ENCODE measurements at regions not wholly inside any gene's neighbourhood (a gene's known extent, or its start where the extent isn't known, plus 50 kb on each side); places are given as distances from the start of the nearest gene placed in this dataset.

GRCh38 chr21:28074676-28075075 is 918.0 kb downstream of the LTN1 start:
- TF ChIP-seq POLR2AphosphoS5 (IDR thresholded peaks at IDR 0.05): no peak
- TF ChIP-seq POLR2A (IDR thresholded peaks at IDR 0.05): no peak
- no peak for TF ChIP-seq EP300 (IDR thresholded peaks at IDR 0.05)
- TF ChIP-seq CTCF (IDR thresholded peaks at IDR 0.05): no peak
